ENCODE measurements at regions not wholly inside any gene's neighbourhood (a gene's known extent, or its start where the extent isn't known, plus 50 kb on each side); places are given as distances from the start of the nearest gene placed in this dataset.
"Not testable (repeated sequence)": the region's sequence is repeated elsewhere in the genome, so short reads cannot be mapped to it uniquely, and the experiment has no call there.

DNA sequence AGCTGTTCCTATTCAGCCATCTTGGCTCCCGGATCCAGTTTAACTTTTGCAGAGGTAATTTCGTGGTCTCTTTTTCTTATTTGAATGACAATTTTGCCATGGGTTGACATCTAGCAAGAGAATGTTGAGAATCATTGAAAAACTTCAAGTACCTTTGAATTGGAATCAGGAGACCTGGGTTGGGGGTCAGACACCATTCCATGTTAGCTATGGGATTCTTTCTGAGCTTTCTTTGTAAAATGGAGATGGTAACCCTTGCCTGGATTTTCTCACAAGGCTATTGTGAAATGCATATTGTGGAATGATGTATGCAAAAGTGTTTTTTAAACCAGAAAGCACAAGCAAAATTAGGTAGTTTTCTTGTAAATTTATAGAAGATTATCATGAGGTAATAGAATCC, 79.1 kb upstream of the HAND2 start:
- Histone ChIP-seq H3K27ac (replicated peaks) (no peak overlapping the region), H3K27me3 (ENCODE audit: insufficient read depth, poor library complexity, severe bottlenecking) (no peaks in the 10 kb centered on the region), H3K4me3 (replicated peaks; ENCODE audit: insufficient read depth, low read length) (no peak overlapping the region)
- no peak for DNase-seq (ENCODE audit: low read depth in 1 of 2, low spot score in 1 of 2)
- TF ChIP-seq, protein P1, sequence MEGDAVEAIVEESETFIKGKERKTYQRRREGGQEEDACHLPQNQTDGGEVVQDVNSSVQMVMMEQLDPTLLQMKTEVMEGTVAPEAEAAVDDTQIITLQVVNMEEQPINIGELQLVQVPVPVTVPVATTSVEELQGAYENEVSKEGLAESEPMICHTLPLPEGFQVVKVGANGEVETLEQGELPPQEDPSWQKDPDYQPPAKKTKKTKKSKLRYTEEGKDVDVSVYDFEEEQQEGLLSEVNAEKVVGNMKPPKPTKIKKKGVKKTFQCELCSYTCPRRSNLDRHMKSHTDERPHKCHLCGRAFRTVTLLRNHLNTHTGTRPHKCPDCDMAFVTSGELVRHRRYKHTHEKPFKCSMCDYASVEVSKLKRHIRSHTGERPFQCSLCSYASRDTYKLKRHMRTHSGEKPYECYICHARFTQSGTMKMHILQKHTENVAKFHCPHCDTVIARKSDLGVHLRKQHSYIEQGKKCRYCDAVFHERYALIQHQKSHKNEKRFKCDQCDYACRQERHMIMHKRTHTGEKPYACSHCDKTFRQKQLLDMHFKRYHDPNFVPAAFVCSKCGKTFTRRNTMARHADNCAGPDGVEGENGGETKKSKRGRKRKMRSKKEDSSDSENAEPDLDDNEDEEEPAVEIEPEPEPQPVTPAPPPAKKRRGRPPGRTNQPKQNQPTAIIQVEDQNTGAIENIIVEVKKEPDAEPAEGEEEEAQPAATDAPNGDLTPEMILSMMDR (IDR thresholded peaks at IDR 0.05; ENCODE audit: insufficient read depth, low read length), result no peak
- TF ChIP-seq SPI1 (IDR thresholded peaks at IDR 0.05; ENCODE audit: borderline replicate concordance, low read depth) (no peak), GABPA (IDR thresholded peaks at IDR 0.05; ENCODE audit: low read depth) (no peak), POLR2AphosphoS5 (IDR thresholded peaks at IDR 0.05; ENCODE audit: low read depth) (no peak)
- TF ChIP-seq, protein P2, sequence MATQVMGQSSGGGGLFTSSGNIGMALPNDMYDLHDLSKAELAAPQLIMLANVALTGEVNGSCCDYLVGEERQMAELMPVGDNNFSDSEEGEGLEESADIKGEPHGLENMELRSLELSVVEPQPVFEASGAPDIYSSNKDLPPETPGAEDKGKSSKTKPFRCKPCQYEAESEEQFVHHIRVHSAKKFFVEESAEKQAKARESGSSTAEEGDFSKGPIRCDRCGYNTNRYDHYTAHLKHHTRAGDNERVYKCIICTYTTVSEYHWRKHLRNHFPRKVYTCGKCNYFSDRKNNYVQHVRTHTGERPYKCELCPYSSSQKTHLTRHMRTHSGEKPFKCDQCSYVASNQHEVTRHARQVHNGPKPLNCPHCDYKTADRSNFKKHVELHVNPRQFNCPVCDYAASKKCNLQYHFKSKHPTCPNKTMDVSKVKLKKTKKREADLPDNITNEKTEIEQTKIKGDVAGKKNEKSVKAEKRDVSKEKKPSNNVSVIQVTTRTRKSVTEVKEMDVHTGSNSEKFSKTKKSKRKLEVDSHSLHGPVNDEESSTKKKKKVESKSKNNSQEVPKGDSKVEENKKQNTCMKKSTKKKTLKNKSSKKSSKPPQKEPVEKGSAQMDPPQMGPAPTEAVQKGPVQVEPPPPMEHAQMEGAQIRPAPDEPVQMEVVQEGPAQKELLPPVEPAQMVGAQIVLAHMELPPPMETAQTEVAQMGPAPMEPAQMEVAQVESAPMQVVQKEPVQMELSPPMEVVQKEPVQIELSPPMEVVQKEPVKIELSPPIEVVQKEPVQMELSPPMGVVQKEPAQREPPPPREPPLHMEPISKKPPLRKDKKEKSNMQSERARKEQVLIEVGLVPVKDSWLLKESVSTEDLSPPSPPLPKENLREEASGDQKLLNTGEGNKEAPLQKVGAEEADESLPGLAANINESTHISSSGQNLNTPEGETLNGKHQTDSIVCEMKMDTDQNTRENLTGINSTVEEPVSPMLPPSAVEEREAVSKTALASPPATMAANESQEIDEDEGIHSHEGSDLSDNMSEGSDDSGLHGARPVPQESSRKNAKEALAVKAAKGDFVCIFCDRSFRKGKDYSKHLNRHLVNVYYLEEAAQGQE (IDR thresholded peaks at IDR 0.05; ENCODE audit: insufficient replicate concordance, low read depth), result no peak

DNA sequence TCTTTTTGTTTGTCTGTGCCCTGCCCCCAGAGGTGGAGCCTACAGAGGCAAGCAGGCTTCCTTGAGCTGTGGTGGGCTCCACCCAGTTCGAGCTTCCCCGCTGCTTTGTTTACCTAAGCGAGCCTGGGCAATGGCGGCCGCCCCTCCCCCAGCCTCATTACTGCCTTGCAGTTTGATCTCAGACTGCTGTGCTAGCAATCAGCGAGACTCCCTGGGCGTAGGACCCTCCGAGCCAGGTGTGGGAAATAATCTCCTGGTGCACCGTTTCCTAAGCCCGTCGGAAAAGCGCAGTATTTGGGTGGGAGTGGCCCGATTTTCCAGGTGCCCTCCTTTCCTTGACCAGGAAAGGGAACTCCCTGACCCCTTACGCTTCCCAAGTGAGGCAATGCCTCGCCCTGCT, 78.6 kb upstream of the HAND2 start:
- not testable (repeated sequence) for DNase-seq (ENCODE audit: low read depth in 1 of 2, low spot score in 1 of 2); H3K4me3 ChIP-seq (replicated peaks; ENCODE audit: insufficient read depth, low read length); H3K27me3 ChIP-seq (ENCODE audit: insufficient read depth, poor library complexity, severe bottlenecking); H3K27ac ChIP-seq (replicated peaks)

DNA sequence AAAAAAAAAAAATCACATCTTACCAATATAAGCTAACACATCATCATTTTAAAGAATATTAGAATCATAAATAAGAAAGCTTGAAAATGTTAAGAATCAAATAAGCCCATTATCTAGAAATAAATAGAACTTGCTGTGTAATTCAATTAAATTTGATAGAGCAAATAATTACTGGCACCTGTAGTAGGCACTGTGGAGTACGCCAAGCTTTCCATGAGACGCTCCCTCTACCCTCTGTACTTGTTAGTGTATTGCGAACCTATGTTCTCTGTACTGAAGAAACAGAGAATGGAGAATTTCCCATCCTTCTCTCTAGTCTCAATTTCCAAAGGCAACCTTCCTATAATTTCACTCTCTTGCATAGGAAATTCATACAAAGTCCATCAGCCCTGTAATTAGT, 61.7 kb upstream of the HAND2 start:
- no peak overlapping the region for H3K27ac ChIP-seq (replicated peaks)
- TF ChIP-seq, protein P1 (IDR thresholded peaks at IDR 0.05; ENCODE audit: insufficient read depth, low read length), result no peak
- TF ChIP-seq GABPA (IDR thresholded peaks at IDR 0.05; ENCODE audit: low read depth) (no peak), POLR2AphosphoS5 (IDR thresholded peaks at IDR 0.05; ENCODE audit: low read depth) (no peak), SPI1 (IDR thresholded peaks at IDR 0.05; ENCODE audit: borderline replicate concordance, low read depth) (no peak)
- TF ChIP-seq, protein P2 (IDR thresholded peaks at IDR 0.05; ENCODE audit: insufficient replicate concordance, low read depth), result no peak
- DNase-seq (ENCODE audit: low read depth in 1 of 2, low spot score in 1 of 2), result no peak
- no peak overlapping the region for H3K4me3 ChIP-seq (replicated peaks; ENCODE audit: insufficient read depth, low read length)
- peaks cover 2% of the 10 kb centered on the region for H3K27me3 ChIP-seq (ENCODE audit: insufficient read depth, poor library complexity, severe bottlenecking)

DNA sequence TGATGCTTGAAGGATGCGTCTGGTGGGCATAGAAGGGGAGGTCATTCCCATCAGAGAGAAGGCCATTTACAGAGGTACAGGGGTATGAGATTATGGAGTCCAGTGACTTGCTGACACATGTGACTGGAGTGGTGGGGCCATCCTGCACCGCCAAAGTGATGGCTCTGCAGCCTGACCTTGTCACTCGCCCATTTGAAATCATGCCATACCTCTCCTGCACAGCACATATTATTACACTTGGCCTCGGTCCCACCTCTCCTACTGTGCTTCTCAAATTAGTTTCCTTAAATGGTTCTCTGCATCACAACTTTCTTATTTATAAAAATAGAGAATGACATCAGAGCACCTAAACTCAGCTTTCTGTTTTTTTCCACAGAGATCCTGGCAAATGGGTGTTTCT, 60.7 kb upstream of the HAND2 start:
- no peak for DNase-seq (ENCODE audit: low read depth in 1 of 2, low spot score in 1 of 2)
- H3K27ac ChIP-seq (replicated peaks), result no peak overlapping the region
- H3K27me3 ChIP-seq (ENCODE audit: insufficient read depth, poor library complexity, severe bottlenecking), result peaks cover 2% of the 10 kb centered on the region
- no peak for TF ChIP-seq POLR2AphosphoS5 (IDR thresholded peaks at IDR 0.05; ENCODE audit: low read depth)
- TF ChIP-seq SPI1 (IDR thresholded peaks at IDR 0.05; ENCODE audit: borderline replicate concordance, low read depth), result no peak
- TF ChIP-seq, protein P2 (IDR thresholded peaks at IDR 0.05; ENCODE audit: insufficient replicate concordance, low read depth), result no peak
- TF ChIP-seq GABPA (IDR thresholded peaks at IDR 0.05; ENCODE audit: low read depth), result no peak
- TF ChIP-seq, protein P1 (IDR thresholded peaks at IDR 0.05; ENCODE audit: insufficient read depth, low read length), result no peak
- no peak overlapping the region for H3K4me3 ChIP-seq (replicated peaks; ENCODE audit: insufficient read depth, low read length)

All from HL-60 (cell line).